ENCODE measurements at regions not wholly inside any gene's neighbourhood (a gene's known extent, or its start where the extent isn't known, plus 50 kb on each side); places are given as distances from the start of the nearest gene placed in this dataset.

DNA sequence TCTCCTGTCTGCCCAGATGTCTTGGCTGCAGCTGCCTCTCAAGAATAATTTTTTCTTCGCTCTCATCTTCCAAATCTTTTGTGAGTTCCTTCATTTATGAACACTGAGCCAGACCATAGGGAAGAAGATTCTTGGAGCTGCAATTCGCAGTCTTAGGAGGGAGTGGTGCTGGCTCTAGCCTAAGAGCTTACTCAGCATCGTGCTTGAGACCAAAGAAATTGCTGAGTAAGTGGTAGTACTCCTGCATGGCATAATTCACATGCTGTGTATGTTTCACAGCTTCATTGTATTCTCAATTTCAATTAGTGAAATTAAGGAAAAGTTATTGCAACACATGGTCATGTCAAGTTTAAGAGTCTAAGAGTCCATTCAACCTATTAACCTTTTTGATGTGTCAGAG is 771.7 kb downstream of the ADCYAP1 start:
- Histone ChIP-seq H3K4me1 (ENCODE audit: insufficient read depth, low read length) (no peaks in the 10 kb centered on the region), H3K9me3 (ENCODE audit: insufficient read depth, low read length, severe bottlenecking) (no peaks in the 10 kb centered on the region), H3K36me3 (ENCODE audit: insufficient read depth, low read length) (no peaks in the 10 kb centered on the region), H3K79me2 (ENCODE audit: insufficient read depth, low read length) (no peaks in the 10 kb centered on the region), H3K4me2 (ENCODE audit: insufficient read depth, low read length) (no peak overlapping the region), H3K9ac (ENCODE audit: low read depth, low read length) (no peak overlapping the region), H3K4me3 (ENCODE audit: low read depth in 1 of 2, low read length in 2 of 2) (no peak overlapping the region), H3K27ac (ENCODE audit: low read length) (no peak overlapping the region), H3K27me3 (ENCODE audit: insufficient read depth, low read length, poor library complexity) (no peaks in the 10 kb centered on the region), H2AFZ (ENCODE audit: low read depth, low read length) (no peak overlapping the region), H4K20me1 (ENCODE audit: insufficient read depth, low read length) (no peaks in the 10 kb centered on the region)
- ATAC-seq (ENCODE audit: insufficient read depth, low read depth) (no peak), DNase-seq (no peak)
- TF ChIP-seq, protein P1, sequence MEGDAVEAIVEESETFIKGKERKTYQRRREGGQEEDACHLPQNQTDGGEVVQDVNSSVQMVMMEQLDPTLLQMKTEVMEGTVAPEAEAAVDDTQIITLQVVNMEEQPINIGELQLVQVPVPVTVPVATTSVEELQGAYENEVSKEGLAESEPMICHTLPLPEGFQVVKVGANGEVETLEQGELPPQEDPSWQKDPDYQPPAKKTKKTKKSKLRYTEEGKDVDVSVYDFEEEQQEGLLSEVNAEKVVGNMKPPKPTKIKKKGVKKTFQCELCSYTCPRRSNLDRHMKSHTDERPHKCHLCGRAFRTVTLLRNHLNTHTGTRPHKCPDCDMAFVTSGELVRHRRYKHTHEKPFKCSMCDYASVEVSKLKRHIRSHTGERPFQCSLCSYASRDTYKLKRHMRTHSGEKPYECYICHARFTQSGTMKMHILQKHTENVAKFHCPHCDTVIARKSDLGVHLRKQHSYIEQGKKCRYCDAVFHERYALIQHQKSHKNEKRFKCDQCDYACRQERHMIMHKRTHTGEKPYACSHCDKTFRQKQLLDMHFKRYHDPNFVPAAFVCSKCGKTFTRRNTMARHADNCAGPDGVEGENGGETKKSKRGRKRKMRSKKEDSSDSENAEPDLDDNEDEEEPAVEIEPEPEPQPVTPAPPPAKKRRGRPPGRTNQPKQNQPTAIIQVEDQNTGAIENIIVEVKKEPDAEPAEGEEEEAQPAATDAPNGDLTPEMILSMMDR (IDR thresholded peaks at IDR 0.05; ENCODE audit: borderline replicate concordance, extremely low read depth, low read length, poor library complexity, severe bottlenecking), result no peak
- TF ChIP-seq EZH2 (IDR thresholded peaks at IDR 0.05; ENCODE audit: borderline replicate concordance, low read depth, low read length, severe bottlenecking), result no peak

- Histone ChIP-seq H3K4me1 (ENCODE audit: insufficient read depth, low read length) (no peaks in the 10 kb centered on the region), H3K27me3 (ENCODE audit: insufficient read depth, low read length, poor library complexity) (peaks cover 6% of the 10 kb centered on the region), H3K36me3 (ENCODE audit: insufficient read depth, low read length) (no peaks in the 10 kb centered on the region), H3K27ac (ENCODE audit: low read length) (no peak overlapping the region), H4K20me1 (ENCODE audit: insufficient read depth, low read length) (no peaks in the 10 kb centered on the region), H3K4me3 (ENCODE audit: low read depth in 1 of 2, low read length in 2 of 2) (no peak overlapping the region), H3K9ac (ENCODE audit: low read depth, low read length) (no peak overlapping the region), H2AFZ (ENCODE audit: low read depth, low read length) (no peak overlapping the region), H3K79me2 (ENCODE audit: insufficient read depth, low read length) (no peaks in the 10 kb centered on the region), H3K4me2 (ENCODE audit: insufficient read depth, low read length) (no peak overlapping the region), H3K9me3 (ENCODE audit: insufficient read depth, low read length, severe bottlenecking) (no peaks in the 10 kb centered on the region)
- TF ChIP-seq, protein P1 (IDR thresholded peaks at IDR 0.05; ENCODE audit: borderline replicate concordance, extremely low read depth, low read length, poor library complexity, severe bottlenecking), result no peak
- no peak for TF ChIP-seq EZH2 (IDR thresholded peaks at IDR 0.05; ENCODE audit: borderline replicate concordance, low read depth, low read length, severe bottlenecking)
- DNase-seq (no peak), ATAC-seq (ENCODE audit: insufficient read depth, low read depth) (no peak)
These were observed 775.4 kb downstream of the ADCYAP1 start for GRCh38 chr18:1680108-1680507.

DNA sequence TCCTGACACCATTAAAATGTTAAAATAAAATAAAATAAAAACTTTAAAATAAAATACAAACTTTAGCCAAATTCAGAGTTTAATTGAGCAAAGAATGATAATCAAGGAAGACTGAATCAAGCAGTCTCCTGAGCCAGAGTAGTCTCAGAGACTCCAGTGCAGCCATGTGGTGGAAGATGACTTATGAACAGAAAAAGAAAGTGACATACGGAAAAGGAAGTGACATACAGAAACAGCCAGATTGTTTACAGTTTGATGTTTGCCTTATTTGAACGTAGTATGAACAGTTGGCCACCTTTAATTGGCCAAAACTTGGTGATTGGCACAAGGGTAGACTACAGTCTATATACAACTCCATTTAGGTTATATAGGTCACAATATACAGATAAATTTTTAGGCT is 787.2 kb downstream of the ADCYAP1 start:
- Histone ChIP-seq H3K4me3 (ENCODE audit: low read depth in 1 of 2, low read length in 2 of 2) (no peak overlapping the region), H3K9ac (ENCODE audit: low read depth, low read length) (no peak overlapping the region), H4K20me1 (ENCODE audit: insufficient read depth, low read length) (no peaks in the 10 kb centered on the region), H3K9me3 (ENCODE audit: insufficient read depth, low read length, severe bottlenecking) (no peaks in the 10 kb centered on the region), H3K27me3 (ENCODE audit: insufficient read depth, low read length, poor library complexity) (no peaks in the 10 kb centered on the region), H3K27ac (ENCODE audit: low read length) (no peak overlapping the region), H3K79me2 (ENCODE audit: insufficient read depth, low read length) (no peaks in the 10 kb centered on the region), H3K4me1 (ENCODE audit: insufficient read depth, low read length) (no peaks in the 10 kb centered on the region), H3K36me3 (ENCODE audit: insufficient read depth, low read length) (no peaks in the 10 kb centered on the region), H3K4me2 (ENCODE audit: insufficient read depth, low read length) (no peak overlapping the region), H2AFZ (ENCODE audit: low read depth, low read length) (no peak overlapping the region)
- TF ChIP-seq, protein P1 (IDR thresholded peaks at IDR 0.05; ENCODE audit: borderline replicate concordance, extremely low read depth, low read length, poor library complexity, severe bottlenecking), result no peak
- no peak for TF ChIP-seq EZH2 (IDR thresholded peaks at IDR 0.05; ENCODE audit: borderline replicate concordance, low read depth, low read length, severe bottlenecking)
- ATAC-seq (ENCODE audit: insufficient read depth, low read depth), result no peak
- no peak for DNase-seq

DNA sequence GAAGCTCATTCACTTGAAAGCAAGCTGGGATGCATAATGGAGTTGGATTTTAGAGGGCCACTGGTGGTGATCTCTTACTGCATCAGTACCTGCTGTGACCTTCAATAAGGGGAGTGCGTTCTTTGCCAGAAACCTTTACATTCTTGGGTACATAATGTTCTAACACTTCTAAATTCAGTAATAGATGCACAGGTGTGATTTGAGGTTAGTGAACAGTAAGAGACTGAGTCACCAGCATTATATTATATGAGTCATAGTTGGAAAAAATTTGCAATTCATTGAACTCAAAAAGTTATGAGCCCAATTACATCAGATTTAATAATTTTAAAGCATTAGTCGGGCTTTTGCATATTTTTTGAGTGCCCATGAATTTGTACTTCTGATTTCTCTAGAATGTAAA is 803.3 kb downstream of the ADCYAP1 start:
- H3K9me3 ChIP-seq (ENCODE audit: insufficient read depth, low read length, severe bottlenecking), result no peaks in the 10 kb centered on the region
- no peaks in the 10 kb centered on the region for H3K79me2 ChIP-seq (ENCODE audit: insufficient read depth, low read length)
- no peak overlapping the region for H3K9ac ChIP-seq (ENCODE audit: low read depth, low read length)
- H3K27me3 ChIP-seq (ENCODE audit: insufficient read depth, low read length, poor library complexity), result peaks cover 3% of the 10 kb centered on the region
- H3K4me1 ChIP-seq (ENCODE audit: insufficient read depth, low read length), result no peaks in the 10 kb centered on the region
- H3K36me3 ChIP-seq (ENCODE audit: insufficient read depth, low read length), result no peaks in the 10 kb centered on the region
- H2AFZ ChIP-seq (ENCODE audit: low read depth, low read length), result no peak overlapping the region
- no peak overlapping the region for H3K4me3 ChIP-seq (ENCODE audit: low read depth in 1 of 2, low read length in 2 of 2)
- DNase-seq, result no peak
- TF ChIP-seq, protein P1 (IDR thresholded peaks at IDR 0.05; ENCODE audit: borderline replicate concordance, extremely low read depth, low read length, poor library complexity, severe bottlenecking), result no peak
- no peak for TF ChIP-seq EZH2 (IDR thresholded peaks at IDR 0.05; ENCODE audit: borderline replicate concordance, low read depth, low read length, severe bottlenecking)
- no peak overlapping the region for H3K4me2 ChIP-seq (ENCODE audit: insufficient read depth, low read length)
- no peak for ATAC-seq (ENCODE audit: insufficient read depth, low read depth)
- H3K27ac ChIP-seq (ENCODE audit: low read length), result no peak overlapping the region
- no peaks in the 10 kb centered on the region for H4K20me1 ChIP-seq (ENCODE audit: insufficient read depth, low read length)

Measured in DND-41 (cell line).